ENCODE measurements at regions not wholly inside any gene's neighbourhood (a gene's known extent, or its start where the extent isn't known, plus 50 kb on each side); places are given as distances from the start of the nearest gene placed in this dataset.

- TF ChIP-seq ZNF317 (CRISPR knock-in tag; IDR thresholded peaks at IDR 0.05; ENCODE audit: borderline replicate concordance, low read depth): no peak
- TF ChIP-seq, protein P1, sequence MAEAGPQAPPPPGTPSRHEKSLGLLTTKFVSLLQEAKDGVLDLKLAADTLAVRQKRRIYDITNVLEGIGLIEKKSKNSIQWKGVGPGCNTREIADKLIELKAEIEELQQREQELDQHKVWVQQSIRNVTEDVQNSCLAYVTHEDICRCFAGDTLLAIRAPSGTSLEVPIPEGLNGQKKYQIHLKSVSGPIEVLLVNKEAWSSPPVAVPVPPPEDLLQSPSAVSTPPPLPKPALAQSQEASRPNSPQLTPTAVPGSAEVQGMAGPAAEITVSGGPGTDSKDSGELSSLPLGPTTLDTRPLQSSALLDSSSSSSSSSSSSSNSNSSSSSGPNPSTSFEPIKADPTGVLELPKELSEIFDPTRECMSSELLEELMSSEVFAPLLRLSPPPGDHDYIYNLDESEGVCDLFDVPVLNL (CRISPR knock-in tag; IDR thresholded peaks at IDR 0.05; ENCODE audit: borderline replicate concordance, low read depth): no peak
- no peak for TF ChIP-seq MXD4 (CRISPR knock-in tag; IDR thresholded peaks at IDR 0.05; ENCODE audit: borderline replicate concordance)
- TF ChIP-seq, protein P2, sequence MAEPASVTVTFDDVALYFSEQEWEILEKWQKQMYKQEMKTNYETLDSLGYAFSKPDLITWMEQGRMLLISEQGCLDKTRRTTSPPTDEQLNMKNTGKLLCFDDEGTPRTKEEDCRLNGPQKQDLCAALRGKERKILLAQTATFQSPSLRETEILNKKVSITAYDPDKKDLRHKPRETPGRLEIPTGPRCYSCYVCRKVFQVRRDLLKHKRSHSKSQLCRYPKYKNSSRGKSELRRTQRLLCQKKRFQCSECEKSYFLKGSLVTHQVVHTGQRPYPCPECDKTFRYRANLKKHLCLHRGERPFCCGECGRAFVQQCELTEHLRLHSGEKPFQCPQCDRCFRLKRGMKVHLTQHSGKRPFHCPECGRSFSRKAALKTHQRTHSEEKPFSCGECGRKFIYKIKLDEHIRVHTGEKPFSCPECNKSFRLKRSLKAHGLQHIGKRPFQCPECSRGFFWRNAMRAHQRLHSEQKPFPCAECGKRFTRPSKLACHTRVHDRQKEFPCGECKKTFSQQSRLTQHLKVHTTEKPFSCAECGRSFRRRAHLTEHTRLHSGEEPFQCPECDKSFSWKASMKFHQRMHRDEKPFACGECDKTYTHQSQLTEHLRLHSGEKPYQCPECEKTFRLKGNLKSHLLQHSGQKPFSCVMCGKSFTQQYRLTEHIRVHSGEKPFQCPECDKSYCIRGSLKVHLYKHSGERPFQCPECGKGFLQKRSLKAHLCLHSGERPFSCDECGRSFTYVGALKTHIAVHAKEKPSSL (CRISPR knock-in tag; conservative IDR thresholded peaks at IDR 0.05): no peak
- TF ChIP-seq SOX15 (CRISPR knock-in tag; IDR thresholded peaks at IDR 0.05): no peak
- no peak for TF ChIP-seq SMAD3 (CRISPR knock-in tag; IDR thresholded peaks at IDR 0.05; ENCODE audit: borderline replicate concordance)
- TF ChIP-seq CREM (CRISPR knock-in tag; IDR thresholded peaks at IDR 0.05): no peak
- TF ChIP-seq, protein P3, sequence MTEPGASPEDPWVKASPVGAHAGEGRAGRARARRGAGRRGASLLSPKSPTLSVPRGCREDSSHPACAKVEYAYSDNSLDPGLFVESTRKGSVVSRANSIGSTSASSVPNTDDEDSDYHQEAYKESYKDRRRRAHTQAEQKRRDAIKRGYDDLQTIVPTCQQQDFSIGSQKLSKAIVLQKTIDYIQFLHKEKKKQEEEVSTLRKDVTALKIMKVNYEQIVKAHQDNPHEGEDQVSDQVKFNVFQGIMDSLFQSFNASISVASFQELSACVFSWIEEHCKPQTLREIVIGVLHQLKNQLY (CRISPR knock-in tag; IDR thresholded peaks at IDR 0.05): no peak
Measured at GRCh38 chr9:38295764-38296163, 96.7 kb upstream of the ALDH1B1 start (continued).

GRCh38 chr9:38294220-38294960, 98.1 kb upstream of the ALDH1B1 start:
- Mint-ChIP-seq H3K36me3 (no peaks in the 10 kb centered on the region), H3K4me1 (peaks cover 9% of the 10 kb centered on the region), H3K9me3 (no peaks in the 10 kb centered on the region), H3K4me3 (no peak overlapping the region), H3K27me3 (ENCODE audit: low read depth) (peaks cover 9% of the 10 kb centered on the region), H3K27ac (no peak overlapping the region)
- CTCF ChIA-PET: interaction anchor here (0.6 kb wide), 1 partner anchor 812 kb away, joined by 3 read pairs; no protein-coding TSS in a partner anchor
- ATAC-seq: no peak
- TF ChIP-seq, protein P1 (CRISPR knock-in tag; IDR thresholded peaks at IDR 0.05; ENCODE audit: borderline replicate concordance, low read depth): no peak
- TF ChIP-seq SOX15 (CRISPR knock-in tag; IDR thresholded peaks at IDR 0.05): no peak
- TF ChIP-seq SMAD4 (CRISPR knock-in tag; IDR thresholded peaks at IDR 0.05): no peak
- no peak for TF ChIP-seq ZNF416 (CRISPR knock-in tag; IDR thresholded peaks at IDR 0.05)
- no peak for TF ChIP-seq NFE2L1 (CRISPR knock-in tag; IDR thresholded peaks at IDR 0.05)
- no peak for TF ChIP-seq ZBTB43 (CRISPR knock-in tag; IDR thresholded peaks at IDR 0.05)
- TF ChIP-seq NR3C1 (CRISPR knock-in tag; conservative IDR thresholded peaks at IDR 0.05; ENCODE audit: low read depth): no peak
- no peak for TF ChIP-seq GTF2I (CRISPR knock-in tag; conservative IDR thresholded peaks at IDR 0.05)
- TF ChIP-seq JUN (CRISPR knock-in tag; IDR thresholded peaks at IDR 0.05): no peak
- TF ChIP-seq AR (CRISPR knock-in tag; IDR thresholded peaks at IDR 0.05): no peak
- TF ChIP-seq NFYB (CRISPR knock-in tag; conservative IDR thresholded peaks at IDR 0.05; ENCODE audit: low read depth): no peak
- TF ChIP-seq ZNF532 (CRISPR knock-in tag; IDR thresholded peaks at IDR 0.05; ENCODE audit: borderline replicate concordance): no peak
- POLR2A ChIA-PET: no interaction called here
- DNase-seq (ENCODE audit: low spot score): no peak

All from WTC11 (cell line).